ENCODE measurements at regions not wholly inside any gene's neighbourhood (a gene's known extent, or its start where the extent isn't known, plus 50 kb on each side); places are given as distances from the start of the nearest gene placed in this dataset.
"Not testable (repeated sequence)": the region's sequence is repeated elsewhere in the genome, so short reads cannot be mapped to it uniquely, and the experiment has no call there.

DNA sequence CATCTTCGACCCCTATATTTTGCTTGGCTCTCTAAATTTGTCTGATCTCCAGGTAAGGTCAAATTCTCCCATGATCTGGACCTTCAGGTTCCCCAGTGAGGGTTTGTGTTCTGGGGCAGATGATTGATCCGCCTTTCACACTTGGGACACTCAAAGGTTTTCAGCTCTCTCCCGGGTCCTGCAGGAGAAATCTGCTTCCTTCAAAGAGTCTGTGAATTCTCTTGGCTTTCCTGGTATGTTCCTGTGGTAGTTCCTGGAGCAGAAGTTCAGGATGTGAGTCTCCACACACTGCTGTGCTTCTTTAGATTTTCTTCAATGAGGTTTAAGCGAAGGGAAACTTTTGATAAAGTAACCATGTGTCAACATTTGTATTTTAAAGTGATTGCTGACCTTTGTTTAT lies 318.0 kb downstream of the TAF11L14 start:
- Histone ChIP-seq H3K9me3 (ENCODE audit: control insufficient read depth, low read depth, low read length) (peaks cover 8% of the 10 kb centered on the region), H3K36me3 (ENCODE audit: control insufficient read depth, insufficient read depth, low read length) (no peaks in the 10 kb centered on the region), H3K27ac (ENCODE audit: low read length) (no peak overlapping the region), H3K4me1 (ENCODE audit: control insufficient read depth, insufficient read depth, low read length) (no peaks in the 10 kb centered on the region), H3K27me3 (ENCODE audit: control insufficient read depth, insufficient read depth, low read length) (no peaks in the 10 kb centered on the region), H3K4me3 (ENCODE audit: low read length) (no peak overlapping the region)
- WGBS (ENCODE audit: insufficient coverage, low lambda C conversion rate): no CpG with 5 or more reads among the region's 4 CpGs
- no peak for DNase-seq

DNA sequence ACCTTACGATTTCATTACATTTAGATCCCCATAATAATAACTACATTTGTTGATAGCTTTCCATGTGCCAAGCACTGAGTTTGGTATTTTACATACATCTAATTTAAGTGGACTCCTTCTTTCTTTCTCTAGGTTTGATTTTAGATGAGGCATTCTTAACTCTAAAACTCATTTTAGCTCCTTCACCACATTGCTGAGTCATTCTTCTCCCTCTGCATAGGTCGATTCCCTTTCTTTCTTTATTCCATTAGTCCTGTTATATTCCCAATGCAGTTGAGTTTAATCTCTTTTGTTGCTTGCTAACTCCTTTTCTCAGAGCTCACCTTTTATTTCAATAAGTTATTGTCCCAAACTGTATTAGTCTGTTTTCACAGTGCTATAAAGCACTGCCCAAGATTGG lies 329.8 kb downstream of the TAF11L14 start:
- no peak overlapping the region for H3K27ac ChIP-seq (ENCODE audit: low read length)
- 94% methylated on average over 2 of the region's 2 CpGs for WGBS (ENCODE audit: insufficient coverage, low lambda C conversion rate)

DNA sequence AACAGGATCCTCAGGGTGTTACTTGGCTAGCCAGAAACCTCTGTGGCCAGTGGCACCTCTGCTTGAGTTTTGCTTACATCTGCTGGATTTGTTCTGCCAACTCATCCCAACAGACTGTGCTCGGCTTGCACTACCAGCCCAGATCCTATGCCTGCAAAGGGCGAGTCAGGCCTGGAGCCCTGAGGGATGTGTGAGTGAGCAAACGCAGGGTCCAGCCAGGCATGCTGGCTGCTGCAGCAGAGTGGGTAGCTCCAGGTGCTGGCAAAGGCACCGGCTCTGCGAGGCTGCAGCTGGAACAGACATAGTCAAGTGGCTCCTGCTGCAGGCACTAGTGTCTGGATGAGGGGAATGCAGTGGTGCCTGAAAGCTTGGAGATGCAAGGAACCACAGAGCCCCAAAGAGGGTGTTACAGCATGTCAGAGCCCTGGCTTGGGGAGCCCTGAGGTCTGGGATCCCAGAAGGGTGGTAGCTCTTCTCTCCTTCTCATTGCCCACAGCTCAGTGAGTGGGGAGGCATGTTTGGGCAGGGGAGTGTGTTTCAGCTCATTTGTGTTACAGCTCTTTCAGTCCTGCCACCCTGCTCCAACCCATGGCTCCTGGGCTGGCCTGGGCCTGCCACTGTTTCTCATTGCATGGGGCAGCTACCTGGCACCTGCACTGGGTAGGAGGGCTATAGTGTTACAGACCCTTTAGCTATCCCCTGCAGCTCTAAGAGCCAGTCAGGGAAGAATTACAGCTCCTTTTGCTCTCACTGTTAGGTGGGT lies 332.6 kb downstream of the TAF11L14 start:
- H3K27ac ChIP-seq (ENCODE audit: low read length): no peak overlapping the region
- peaks cover 4% of the 10 kb centered on the region for H3K9me3 ChIP-seq (ENCODE audit: control insufficient read depth, low read depth, low read length)
- H3K4me1 ChIP-seq (ENCODE audit: control insufficient read depth, insufficient read depth, low read length): no peaks in the 10 kb centered on the region
- WGBS (ENCODE audit: insufficient coverage, low lambda C conversion rate): no CpG with 5 or more reads among the region's 5 CpGs
- H3K4me3 ChIP-seq (ENCODE audit: low read length): no peak overlapping the region
- no peak for DNase-seq
- H3K27me3 ChIP-seq (ENCODE audit: control insufficient read depth, insufficient read depth, low read length): no peaks in the 10 kb centered on the region
- H3K36me3 ChIP-seq (ENCODE audit: control insufficient read depth, insufficient read depth, low read length): no peaks in the 10 kb centered on the region

More for the DNA sequence above, 329.8 kb downstream of the TAF11L14 start:
- no peaks in the 10 kb centered on the region for H3K36me3 ChIP-seq (ENCODE audit: control insufficient read depth, insufficient read depth, low read length)
- no peaks in the 10 kb centered on the region for H3K27me3 ChIP-seq (ENCODE audit: control insufficient read depth, insufficient read depth, low read length)
- DNase-seq: no peak
- H3K4me3 ChIP-seq (ENCODE audit: low read length): no peak overlapping the region
- no peaks in the 10 kb centered on the region for H3K4me1 ChIP-seq (ENCODE audit: control insufficient read depth, insufficient read depth, low read length)
- H3K9me3 ChIP-seq (ENCODE audit: control insufficient read depth, low read depth, low read length): peaks cover 4% of the 10 kb centered on the region

- no peaks in the 10 kb centered on the region for H3K4me1 ChIP-seq (ENCODE audit: control insufficient read depth, insufficient read depth, low read length)
- no peaks in the 10 kb centered on the region for H3K36me3 ChIP-seq (ENCODE audit: control insufficient read depth, insufficient read depth, low read length)
- no peak overlapping the region for H3K4me3 ChIP-seq (ENCODE audit: low read length)
- no peaks in the 10 kb centered on the region for H3K27me3 ChIP-seq (ENCODE audit: control insufficient read depth, insufficient read depth, low read length)
- no peak overlapping the region for H3K27ac ChIP-seq (ENCODE audit: low read length)
- no peaks in the 10 kb centered on the region for H3K9me3 ChIP-seq (ENCODE audit: control insufficient read depth, low read depth, low read length)
- DNase-seq: no peak
- no CpG with 5 or more reads among the region's 1 CpG for WGBS (ENCODE audit: insufficient coverage, low lambda C conversion rate)
Measured at GRCh38 chr5:17976404-17976803, 342.1 kb downstream of the TAF11L14 start.

- Histone ChIP-seq H3K9me3 (ENCODE audit: control insufficient read depth, low read depth, low read length) (no peaks in the 10 kb centered on the region), H3K27me3 (ENCODE audit: control insufficient read depth, insufficient read depth, low read length) (no peaks in the 10 kb centered on the region), H3K36me3 (ENCODE audit: control insufficient read depth, insufficient read depth, low read length) (no peaks in the 10 kb centered on the region), H3K4me3 (ENCODE audit: low read length) (no peak overlapping the region), H3K27ac (ENCODE audit: low read length) (no peak overlapping the region), H3K4me1 (ENCODE audit: control insufficient read depth, insufficient read depth, low read length) (no peaks in the 10 kb centered on the region)
- DNase-seq: no peak
- no CpG with 5 or more reads among the region's 2 CpGs for WGBS (ENCODE audit: insufficient coverage, low lambda C conversion rate)
Measured at GRCh38 chr5:17978954-17979353, 344.7 kb downstream of the TAF11L14 start.

DNA sequence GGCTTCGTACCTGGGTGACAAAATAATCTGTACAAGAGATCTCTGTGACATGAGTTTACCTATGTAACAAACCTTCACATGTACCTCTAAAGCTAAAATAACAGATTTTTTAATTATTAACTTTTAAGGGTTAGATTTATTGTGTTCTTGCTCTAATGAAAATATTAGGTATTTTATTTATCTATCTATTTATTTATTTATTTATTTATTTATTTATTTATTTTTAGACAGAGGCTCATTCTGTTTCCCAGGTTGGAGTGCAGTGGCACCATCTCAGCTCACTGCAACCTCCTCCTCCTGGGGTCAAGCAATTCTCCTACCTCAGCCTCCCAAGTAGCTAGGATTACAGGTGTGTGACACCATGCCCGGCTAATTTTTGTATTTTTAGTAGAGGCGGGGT lies 348.4 kb downstream of the TAF11L14 start:
- H3K4me3 ChIP-seq (ENCODE audit: low read length); H3K36me3 ChIP-seq (ENCODE audit: control insufficient read depth, insufficient read depth, low read length); H3K9me3 ChIP-seq (ENCODE audit: control insufficient read depth, low read depth, low read length); H3K27me3 ChIP-seq (ENCODE audit: control insufficient read depth, insufficient read depth, low read length); H3K4me1 ChIP-seq (ENCODE audit: control insufficient read depth, insufficient read depth, low read length); H3K27ac ChIP-seq (ENCODE audit: low read length); DNase-seq: not testable (repeated sequence)
- 91% methylated on average over 1 of the region's 3 CpGs for WGBS (ENCODE audit: insufficient coverage, low lambda C conversion rate)

DNA sequence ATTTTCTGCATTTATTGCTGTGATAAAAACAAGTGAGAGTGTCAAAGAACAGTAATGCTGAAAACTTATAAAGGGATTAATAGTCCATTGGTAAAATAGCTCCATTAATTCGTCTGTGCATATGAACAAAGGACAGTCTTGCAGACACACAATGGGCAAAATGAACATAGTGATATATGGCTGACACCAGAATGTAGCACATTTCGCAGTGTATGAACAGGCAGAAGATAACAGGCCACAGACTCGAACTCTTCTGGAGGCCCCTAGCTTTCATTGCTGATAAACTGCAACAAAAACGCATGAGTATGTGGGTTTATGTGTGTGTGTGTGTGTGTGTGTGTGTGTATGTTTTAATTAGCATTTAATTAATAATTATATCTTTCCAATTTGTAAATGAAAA lies 354.8 kb downstream of the TAF11L14 start:
- DNase-seq: no peak
- Histone ChIP-seq H3K36me3 (ENCODE audit: control insufficient read depth, insufficient read depth, low read length) (no peaks in the 10 kb centered on the region), H3K27ac (ENCODE audit: low read length) (no peak overlapping the region), H3K27me3 (ENCODE audit: control insufficient read depth, insufficient read depth, low read length) (no peaks in the 10 kb centered on the region), H3K4me3 (ENCODE audit: low read length) (no peak overlapping the region), H3K4me1 (ENCODE audit: control insufficient read depth, insufficient read depth, low read length) (no peaks in the 10 kb centered on the region), H3K9me3 (ENCODE audit: control insufficient read depth, low read depth, low read length) (no peaks in the 10 kb centered on the region)
- 67% methylated on average over 1 of the region's 4 CpGs for WGBS (ENCODE audit: insufficient coverage, low lambda C conversion rate)

DNA sequence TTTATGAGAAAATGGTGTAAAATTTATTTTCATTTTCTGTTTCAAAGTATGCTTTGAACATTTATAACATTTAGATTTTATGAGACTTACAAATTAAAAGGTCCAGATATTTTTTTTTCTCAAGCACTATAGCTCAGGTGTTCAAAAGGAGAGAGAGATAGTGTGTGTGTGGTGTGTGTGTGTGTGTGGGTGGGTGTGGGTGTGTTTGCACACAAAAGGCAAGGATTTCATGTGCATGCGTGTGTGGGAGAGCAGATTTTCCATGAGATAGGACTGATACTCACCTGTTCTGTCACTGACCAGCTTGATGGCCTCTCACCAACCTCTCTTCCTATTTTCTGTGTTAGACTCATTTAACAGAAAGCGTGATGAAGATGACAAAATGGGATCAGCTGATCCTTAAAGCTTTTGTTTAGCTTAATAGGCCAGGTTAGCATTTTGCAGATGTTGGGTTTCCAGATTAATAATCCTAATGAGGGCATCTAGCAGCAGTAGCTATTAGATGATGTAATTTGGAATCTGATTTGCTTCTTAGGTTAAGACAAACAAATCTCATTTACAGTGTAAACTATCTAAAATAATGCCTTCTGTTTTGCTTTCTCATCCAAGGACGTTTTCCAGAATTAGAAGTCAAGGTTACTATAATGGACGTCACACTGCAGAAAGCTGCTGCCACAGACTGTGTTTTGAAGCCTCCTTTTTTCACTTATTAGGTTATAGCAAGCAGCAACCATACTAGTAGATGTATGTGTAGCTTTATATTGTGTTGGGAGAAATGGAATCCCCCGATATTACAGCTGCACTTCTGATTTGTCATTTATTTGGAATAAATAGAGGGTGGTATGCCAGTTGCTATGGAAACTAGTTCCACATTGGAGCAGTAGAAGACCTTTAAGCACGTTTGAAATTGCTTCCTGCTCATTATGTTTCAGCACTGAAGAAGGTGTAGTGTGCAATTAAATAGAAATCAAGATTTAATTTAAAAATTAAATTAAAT lies 355.6 kb downstream of the TAF11L14 start:
- Histone ChIP-seq H3K36me3 (ENCODE audit: control insufficient read depth, insufficient read depth, low read length) (no peaks in the 10 kb centered on the region), H3K9me3 (ENCODE audit: control insufficient read depth, low read depth, low read length) (no peaks in the 10 kb centered on the region), H3K4me3 (ENCODE audit: low read length) (no peak overlapping the region), H3K27ac (ENCODE audit: low read length) (no peak overlapping the region), H3K27me3 (ENCODE audit: control insufficient read depth, insufficient read depth, low read length) (no peaks in the 10 kb centered on the region), H3K4me1 (ENCODE audit: control insufficient read depth, insufficient read depth, low read length) (no peaks in the 10 kb centered on the region)
- peak in 1 of 2 donors; percentile 3 for DNase-seq
- WGBS (ENCODE audit: insufficient coverage, low lambda C conversion rate): 45% methylated on average over 2 of the region's 6 CpGs

GRCh38 chr5:17991775-17992174 lies 357.5 kb downstream of the TAF11L14 start:
- H3K4me3 ChIP-seq (ENCODE audit: low read length): no peak overlapping the region
- no peaks in the 10 kb centered on the region for H3K36me3 ChIP-seq (ENCODE audit: control insufficient read depth, insufficient read depth, low read length)
- no peak overlapping the region for H3K27ac ChIP-seq (ENCODE audit: low read length)
- no peak for DNase-seq
- no peaks in the 10 kb centered on the region for H3K27me3 ChIP-seq (ENCODE audit: control insufficient read depth, insufficient read depth, low read length)
- WGBS (ENCODE audit: insufficient coverage, low lambda C conversion rate): no CpG with 5 or more reads among the region's 2 CpGs
- no peaks in the 10 kb centered on the region for H3K9me3 ChIP-seq (ENCODE audit: control insufficient read depth, low read depth, low read length)
- H3K4me1 ChIP-seq (ENCODE audit: control insufficient read depth, insufficient read depth, low read length): no peaks in the 10 kb centered on the region

GRCh38 chr5:17992291-17992690 lies 358.0 kb downstream of the TAF11L14 start:
- no peak for DNase-seq
- Histone ChIP-seq H3K36me3 (ENCODE audit: control insufficient read depth, insufficient read depth, low read length) (no peaks in the 10 kb centered on the region), H3K27me3 (ENCODE audit: control insufficient read depth, insufficient read depth, low read length) (no peaks in the 10 kb centered on the region), H3K4me3 (ENCODE audit: low read length) (no peak overlapping the region), H3K27ac (ENCODE audit: low read length) (no peak overlapping the region), H3K4me1 (ENCODE audit: control insufficient read depth, insufficient read depth, low read length) (no peaks in the 10 kb centered on the region), H3K9me3 (ENCODE audit: control insufficient read depth, low read depth, low read length) (no peaks in the 10 kb centered on the region)
- no CpG with 5 or more reads among the region's 2 CpGs for WGBS (ENCODE audit: insufficient coverage, low lambda C conversion rate)
